ENCODE measurements at regions not wholly inside any gene's neighbourhood (a gene's known extent, or its start where the extent isn't known, plus 50 kb on each side); places are given as distances from the start of the nearest gene placed in this dataset.

DNA sequence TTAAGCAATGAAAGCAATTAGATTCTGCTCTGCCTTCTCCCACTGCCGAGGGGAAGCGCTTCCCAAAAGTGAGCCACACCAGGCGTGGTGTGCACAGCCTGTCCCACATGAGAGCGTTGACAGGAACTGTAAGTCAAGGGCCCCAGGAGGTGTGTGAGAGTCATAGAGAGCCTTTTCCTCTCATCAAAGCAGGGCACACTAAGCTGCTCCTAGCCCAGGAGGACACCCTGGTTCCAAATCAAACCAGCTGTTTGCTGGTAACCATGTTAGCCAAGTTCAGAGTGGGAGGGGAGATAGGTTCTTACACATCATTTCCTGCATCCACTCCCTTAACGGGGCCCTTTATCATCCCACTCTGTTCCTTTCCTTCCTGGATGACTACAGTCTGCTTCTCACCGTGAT is 98.3 kb downstream of the SPTSSA start:
- FAIRE-seq (no peak), ATAC-seq (peak; percentile 10; the same call in 1 of the 3 replicates), DNase-seq (ENCODE audit: low spot score) (no peak)
- Histone ChIP-seq H3K4me3 (replicated peaks in 1 of 3; ENCODE audit: insufficient read depth in 1 of 3, low read depth in 2 of 3, low read length in 3 of 3) (no peak overlapping the region), H3K9me3 (ENCODE audit: low read length) (no peaks in the 10 kb centered on the region), H2AFZ (ENCODE audit: low read length) (no peak overlapping the region), H3K36me3 (replicated peaks in 1 of 2; ENCODE audit: control insufficient read depth in 1 of 2, insufficient read depth in 2 of 2, low read length in 2 of 2) (no peaks in the 10 kb centered on the region), H3K4me2 (ENCODE audit: low read depth, low read length) (no peak overlapping the region), H3K4me1 (ENCODE audit: insufficient read depth, low read length) (peaks cover 28% of the 10 kb centered on the region), H3K27ac (ENCODE audit: extremely low read length, insufficient read depth, low read length) (no peak overlapping the region), H3K79me2 (ENCODE audit: insufficient read depth, low read length) (no peaks in the 10 kb centered on the region), H4K20me1 (ENCODE audit: insufficient read depth, low read length) (no peaks in the 10 kb centered on the region), H3K9ac (ENCODE audit: insufficient read depth, low read depth, low read length) (no peak overlapping the region), H3K27me3 (ENCODE audit: control insufficient read depth in 1 of 2, insufficient read depth in 2 of 2, low read length in 2 of 2) (peaks cover 0 to 2% of the 10 kb centered on the region in 2 experiments; a peak in 1 of 5 replicates)
- CTCF ChIA-PET (ENCODE audit: low intra/inter-chr PET ratio, low total read pairs): no interaction called here
- POLR2A ChIA-PET: interaction anchor here (1.7 to 2.4 kb wide), 2 partner anchors 10 to 32 kb away, joined by 3 to 5 read pairs; no protein-coding TSS in a partner anchor
- in situ Hi-C loops (cut with HindIII; ENCODE audit: extremely low pct_ligation_motif_present, low pct_unique_long_range_greater_than_20kb) (loop anchor here (10.0 kb wide), 1 partner anchor 131 kb away; no protein-coding TSS in a partner anchor), intact Hi-C loops (cut with micrococcal nuclease; ENCODE audit: unreplicated experiment) (loop anchor here (2.0 kb wide), 2 partner anchors 97 to 105 kb away; no protein-coding TSS in a partner anchor)
- TF ChIP-seq, protein P1, sequence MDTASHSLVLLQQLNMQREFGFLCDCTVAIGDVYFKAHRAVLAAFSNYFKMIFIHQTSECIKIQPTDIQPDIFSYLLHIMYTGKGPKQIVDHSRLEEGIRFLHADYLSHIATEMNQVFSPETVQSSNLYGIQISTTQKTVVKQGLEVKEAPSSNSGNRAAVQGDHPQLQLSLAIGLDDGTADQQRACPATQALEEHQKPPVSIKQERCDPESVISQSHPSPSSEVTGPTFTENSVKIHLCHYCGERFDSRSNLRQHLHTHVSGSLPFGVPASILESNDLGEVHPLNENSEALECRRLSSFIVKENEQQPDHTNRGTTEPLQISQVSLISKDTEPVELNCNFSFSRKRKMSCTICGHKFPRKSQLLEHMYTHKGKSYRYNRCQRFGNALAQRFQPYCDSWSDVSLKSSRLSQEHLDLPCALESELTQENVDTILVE (CRISPR knock-in tag; IDR thresholded peaks at IDR 0.05): no peak
- TF ChIP-seq, protein P2, sequence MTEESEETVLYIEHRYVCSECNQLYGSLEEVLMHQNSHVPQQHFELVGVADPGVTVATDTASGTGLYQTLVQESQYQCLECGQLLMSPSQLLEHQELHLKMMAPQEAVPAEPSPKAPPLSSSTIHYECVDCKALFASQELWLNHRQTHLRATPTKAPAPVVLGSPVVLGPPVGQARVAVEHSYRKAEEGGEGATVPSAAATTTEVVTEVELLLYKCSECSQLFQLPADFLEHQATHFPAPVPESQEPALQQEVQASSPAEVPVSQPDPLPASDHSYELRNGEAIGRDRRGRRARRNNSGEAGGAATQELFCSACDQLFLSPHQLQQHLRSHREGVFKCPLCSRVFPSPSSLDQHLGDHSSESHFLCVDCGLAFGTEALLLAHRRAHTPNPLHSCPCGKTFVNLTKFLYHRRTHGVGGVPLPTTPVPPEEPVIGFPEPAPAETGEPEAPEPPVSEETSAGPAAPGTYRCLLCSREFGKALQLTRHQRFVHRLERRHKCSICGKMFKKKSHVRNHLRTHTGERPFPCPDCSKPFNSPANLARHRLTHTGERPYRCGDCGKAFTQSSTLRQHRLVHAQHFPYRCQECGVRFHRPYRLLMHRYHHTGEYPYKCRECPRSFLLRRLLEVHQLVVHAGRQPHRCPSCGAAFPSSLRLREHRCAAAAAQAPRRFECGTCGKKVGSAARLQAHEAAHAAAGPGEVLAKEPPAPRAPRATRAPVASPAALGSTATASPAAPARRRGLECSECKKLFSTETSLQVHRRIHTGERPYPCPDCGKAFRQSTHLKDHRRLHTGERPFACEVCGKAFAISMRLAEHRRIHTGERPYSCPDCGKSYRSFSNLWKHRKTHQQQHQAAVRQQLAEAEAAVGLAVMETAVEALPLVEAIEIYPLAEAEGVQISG (CRISPR knock-in tag; IDR thresholded peaks at IDR 0.05): no peak
- TF ChIP-seq MAFK (conservative IDR thresholded peaks at IDR 0.05 in 1 of 2, IDR thresholded peaks at IDR 0.05 in 1 of 2; ENCODE audit: low read length in 2 of 2): no peak
- TF ChIP-seq, protein P3, sequence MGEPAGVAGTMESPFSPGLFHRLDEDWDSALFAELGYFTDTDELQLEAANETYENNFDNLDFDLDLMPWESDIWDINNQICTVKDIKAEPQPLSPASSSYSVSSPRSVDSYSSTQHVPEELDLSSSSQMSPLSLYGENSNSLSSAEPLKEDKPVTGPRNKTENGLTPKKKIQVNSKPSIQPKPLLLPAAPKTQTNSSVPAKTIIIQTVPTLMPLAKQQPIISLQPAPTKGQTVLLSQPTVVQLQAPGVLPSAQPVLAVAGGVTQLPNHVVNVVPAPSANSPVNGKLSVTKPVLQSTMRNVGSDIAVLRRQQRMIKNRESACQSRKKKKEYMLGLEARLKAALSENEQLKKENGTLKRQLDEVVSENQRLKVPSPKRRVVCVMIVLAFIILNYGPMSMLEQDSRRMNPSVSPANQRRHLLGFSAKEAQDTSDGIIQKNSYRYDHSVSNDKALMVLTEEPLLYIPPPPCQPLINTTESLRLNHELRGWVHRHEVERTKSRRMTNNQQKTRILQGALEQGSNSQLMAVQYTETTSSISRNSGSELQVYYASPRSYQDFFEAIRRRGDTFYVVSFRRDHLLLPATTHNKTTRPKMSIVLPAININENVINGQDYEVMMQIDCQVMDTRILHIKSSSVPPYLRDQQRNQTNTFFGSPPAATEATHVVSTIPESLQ (CRISPR knock-in tag; conservative IDR thresholded peaks at IDR 0.05): no peak
- TF ChIP-seq ZNF205 (CRISPR knock-in tag; IDR thresholded peaks at IDR 0.05): no peak
- TF ChIP-seq, protein P4, sequence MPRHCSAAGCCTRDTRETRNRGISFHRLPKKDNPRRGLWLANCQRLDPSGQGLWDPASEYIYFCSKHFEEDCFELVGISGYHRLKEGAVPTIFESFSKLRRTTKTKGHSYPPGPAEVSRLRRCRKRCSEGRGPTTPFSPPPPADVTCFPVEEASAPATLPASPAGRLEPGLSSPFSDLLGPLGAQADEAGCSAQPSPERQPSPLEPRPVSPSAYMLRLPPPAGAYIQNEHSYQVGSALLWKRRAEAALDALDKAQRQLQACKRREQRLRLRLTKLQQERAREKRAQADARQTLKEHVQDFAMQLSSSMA (CRISPR knock-in tag; IDR thresholded peaks at IDR 0.05): no peak
- no TSS peak for BruUV-seq (replicated peaks)
- 42% methylated on average over 6 of the region's 6 CpGs for WGBS (ENCODE audit: low lambda C conversion rate)

Measured in HepG2 (cell line).